Adrenal gland (tissue), 5 donors: ENCODE measurements at regions not wholly inside any gene's neighbourhood (a gene's known extent, or its start where the extent isn't known, plus 50 kb on each side); places are given as distances from the start of the nearest gene placed in this dataset.
A peak's percentile ranks its signal among the peaks of the same experiment; 100 is the strongest.

Source experiments
- POLR2A ChIP-seq, 2 donors: fragments of 450-650 bp; IDR thresholded peaks; one replicate each; pipeline ENCODE4 v1.6.1; 2017; ENCODE audit warnings: antibody characterized with exemption in 2 of 2, mild to moderate bottlenecking in 2 of 2, moderate library complexity in 1 of 2
- TF ChIP-seq, protein P1 (sequence below), 6 experiments: fragments of 450-650 bp in 4 of 6; fragments of 200-600 bp in 2 of 6; sonication (generic) in 1 of 6; IDR thresholded peaks; 1 replicate in 5 of 6; 2 replicates in 1 of 6; pipeline versions ENCODE4 v1.5.1 to v1.8.0; 2016 to 2021; ENCODE audit warnings: antibody characterized with exemption in 6 of 6, mild to moderate bottlenecking in 2 of 6, moderate library complexity in 1 of 6
- donor health status: DM: no; HTN: no; CAD: no.

DNA sequence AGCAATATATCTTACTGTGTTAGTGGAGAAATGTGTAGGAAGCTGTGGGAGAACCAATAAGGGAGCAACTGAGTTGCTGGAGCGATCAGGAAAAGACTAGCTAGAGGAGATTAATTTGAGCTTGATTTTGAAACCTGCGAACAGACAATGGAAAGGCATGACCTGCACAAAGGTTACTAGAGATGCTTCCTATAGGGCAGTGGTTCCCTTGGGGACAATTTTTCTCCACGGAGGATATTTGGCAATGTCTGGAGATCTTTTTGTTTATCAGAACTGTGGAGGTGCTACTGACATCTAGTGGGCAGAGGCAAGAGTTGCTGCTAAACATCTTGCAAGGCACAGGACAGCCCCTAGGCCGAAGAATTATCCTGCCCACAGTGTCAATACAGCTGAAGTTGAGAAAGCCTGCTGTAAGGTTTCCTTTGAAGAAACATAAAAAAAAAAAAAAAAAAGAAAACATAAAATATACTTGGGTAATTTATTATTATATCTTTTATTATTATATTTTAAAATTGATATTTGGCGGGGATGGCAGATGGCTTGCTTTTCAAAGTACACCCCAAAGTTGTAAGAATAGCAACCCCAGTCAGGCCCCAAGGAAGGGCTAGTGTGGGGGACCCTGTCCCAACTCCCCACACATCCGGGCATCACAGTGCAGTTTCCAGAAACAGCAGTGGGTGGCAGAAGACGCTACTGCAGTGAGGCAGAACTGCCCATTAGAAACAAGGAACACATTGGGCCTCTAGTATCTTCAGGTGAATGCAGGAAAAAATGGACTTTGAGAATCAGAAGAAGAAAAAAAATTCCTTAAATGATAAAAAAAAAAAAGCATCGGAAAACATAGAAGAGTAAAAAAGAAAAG, 481.6 kb downstream of the SH2D4B start:
- TF ChIP-seq, protein P1, sequence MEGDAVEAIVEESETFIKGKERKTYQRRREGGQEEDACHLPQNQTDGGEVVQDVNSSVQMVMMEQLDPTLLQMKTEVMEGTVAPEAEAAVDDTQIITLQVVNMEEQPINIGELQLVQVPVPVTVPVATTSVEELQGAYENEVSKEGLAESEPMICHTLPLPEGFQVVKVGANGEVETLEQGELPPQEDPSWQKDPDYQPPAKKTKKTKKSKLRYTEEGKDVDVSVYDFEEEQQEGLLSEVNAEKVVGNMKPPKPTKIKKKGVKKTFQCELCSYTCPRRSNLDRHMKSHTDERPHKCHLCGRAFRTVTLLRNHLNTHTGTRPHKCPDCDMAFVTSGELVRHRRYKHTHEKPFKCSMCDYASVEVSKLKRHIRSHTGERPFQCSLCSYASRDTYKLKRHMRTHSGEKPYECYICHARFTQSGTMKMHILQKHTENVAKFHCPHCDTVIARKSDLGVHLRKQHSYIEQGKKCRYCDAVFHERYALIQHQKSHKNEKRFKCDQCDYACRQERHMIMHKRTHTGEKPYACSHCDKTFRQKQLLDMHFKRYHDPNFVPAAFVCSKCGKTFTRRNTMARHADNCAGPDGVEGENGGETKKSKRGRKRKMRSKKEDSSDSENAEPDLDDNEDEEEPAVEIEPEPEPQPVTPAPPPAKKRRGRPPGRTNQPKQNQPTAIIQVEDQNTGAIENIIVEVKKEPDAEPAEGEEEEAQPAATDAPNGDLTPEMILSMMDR (IDR thresholded peaks at IDR 0.05), result peak; percentile 39 to 66 (median 58)
- TF ChIP-seq POLR2A (IDR thresholded peaks at IDR 0.05), result no peak
